Transverse colon (tissue), 3 donors: ENCODE measurements at regions not wholly inside any gene's neighbourhood (a gene's known extent, or its start where the extent isn't known, plus 50 kb on each side); places are given as distances from the start of the nearest gene placed in this dataset.

Source experiments
- POLR2A ChIP-seq: fragments of 450-650 bp; IDR thresholded peaks from one replicate; pipeline ENCODE4 v1.6.1; 2016; ENCODE audit warnings: antibody characterized with exemption, mild to moderate bottlenecking, moderate library complexity
- POLR2AphosphoS5 ChIP-seq, 3 donors: sonication (generic); formaldehyde crosslinking; IDR thresholded peaks; one replicate each; pipeline ENCODE4 v1.6.1; 2016; ENCODE audit warnings: antibody characterized with exemption in 3 of 3

DNA sequence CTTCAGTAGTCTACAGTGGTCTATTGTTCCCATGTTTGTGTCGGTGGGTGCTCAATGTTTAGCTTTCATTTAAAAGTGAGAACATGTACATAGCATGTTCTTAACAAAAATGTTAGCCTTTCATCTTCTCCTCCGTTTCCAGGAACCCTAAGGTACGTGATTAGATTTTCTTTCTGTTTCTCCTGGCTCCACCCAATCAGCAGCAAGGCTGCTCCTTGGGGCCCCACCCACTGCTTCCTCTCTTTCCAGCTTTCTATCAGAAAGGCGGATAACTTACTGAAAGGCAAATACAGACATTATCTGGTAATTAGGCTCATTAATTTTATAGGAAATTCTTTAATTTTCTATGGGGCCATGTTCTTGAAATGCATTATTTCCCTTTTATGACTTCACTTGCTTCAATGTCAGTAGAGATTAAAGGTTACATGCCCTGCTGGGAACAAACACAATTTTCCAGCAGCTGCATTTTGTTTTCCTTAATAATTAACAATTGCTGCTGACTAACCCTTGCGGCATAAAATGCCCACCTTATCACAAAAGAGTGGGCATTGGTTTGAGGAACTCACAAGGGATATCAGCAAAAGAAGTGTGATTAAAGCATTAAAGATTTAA, 324.9 kb upstream of the SNX7 start:
- TF ChIP-seq POLR2A (no peak), POLR2AphosphoS5 (IDR thresholded peaks at IDR 0.05) (no peak)
